ENCODE measurements at regions not wholly inside any gene's neighbourhood (a gene's known extent, or its start where the extent isn't known, plus 50 kb on each side); places are given as distances from the start of the nearest gene placed in this dataset.

GRCh38 chr3:88460369-88460768, 310.6 kb downstream of the C3orf38 start:
- Histone ChIP-seq H3K4me2 (ENCODE audit: control insufficient read depth, insufficient read depth) (no peak overlapping the region), H3K9me3 (replicated peaks; ENCODE audit: control insufficient read depth, insufficient read depth, low read length) (no peaks in the 10 kb centered on the region), H3K4me1 (ENCODE audit: control insufficient read depth, insufficient read depth, low read length) (no peaks in the 10 kb centered on the region), H4K20me1 (ENCODE audit: control insufficient read depth, insufficient read depth) (no peaks in the 10 kb centered on the region), H3K79me2 (ENCODE audit: control insufficient read depth, insufficient read depth, low read length) (no peaks in the 10 kb centered on the region), H3K27ac (ENCODE audit: control insufficient read depth, insufficient read depth) (no peak overlapping the region), H3K9ac (ENCODE audit: control insufficient read depth, insufficient read depth, low read length) (no peak overlapping the region), H3K36me3 (ENCODE audit: control insufficient read depth in 2 of 2, insufficient read depth in 2 of 2, low read length in 1 of 2) (no peaks in the 10 kb centered on the region), H3K4me3 (no peak overlapping the region), H3K27me3 (replicated peaks in 1 of 2; ENCODE audit: control insufficient read depth in 2 of 2, insufficient read depth in 2 of 2, low read length in 1 of 2) (no peaks in the 10 kb centered on the region), H2AFZ (ENCODE audit: control insufficient read depth, low read depth, low read length) (no peak overlapping the region)
- ChIA-PET CTCF (no interaction called here), POLR2A (no interaction called here), RAD21 (ENCODE audit: unreplicated experiment) (no interaction called here), SMC1A (ENCODE audit: uncharacterized antibody, unreplicated experiment) (no interaction called here)
- no TSS peak for BruUV-seq (replicated peaks)
- TF ChIP-seq SMAD5 (IDR thresholded peaks at IDR 0.05; ENCODE audit: low read depth) (no peak), RUNX3 (IDR thresholded peaks at IDR 0.05; ENCODE audit: low read length) (no peak), NBN (IDR thresholded peaks at IDR 0.05) (no peak), RELA (IDR thresholded peaks at IDR 0.05; ENCODE audit: borderline replicate concordance, partially characterized antibody) (no peak), RBBP5 (conservative IDR thresholded peaks at IDR 0.05) (no peak), SRF (IDR thresholded peaks at IDR 0.05; ENCODE audit: low read depth in 2 of 2, low read length in 2 of 2) (no peak), CREB1 (IDR thresholded peaks at IDR 0.05; ENCODE audit: low read depth) (no peak), IRF4 (IDR thresholded peaks at IDR 0.05; ENCODE audit: low read depth, low read length) (no peak), PRDM15 (CRISPR knock-in tag; IDR thresholded peaks at IDR 0.05) (no peak), STAT3 (IDR thresholded peaks at IDR 0.05; ENCODE audit: low read depth, low read length) (no peak)
- intact Hi-C loops (cut with micrococcal nuclease; ENCODE audit: unreplicated experiment) = no loop called here
- in situ Hi-C loops (cut with MboI) = no loop called here
- 15% methylated on average over 3 of the region's 3 CpGs for WGBS (ENCODE audit: insufficient coverage, insufficient replicate concordance, low lambda C conversion rate, missing lambda C conversion rate)
- ATAC-seq (no peak), FAIRE-seq (no peak), DNase-seq (ENCODE audit: low read depth, low spot score) (no peak)

Data from GM12878 (cell line).